Lung (tissue), 11 donors: ENCODE measurements at regions not wholly inside any gene's neighbourhood (a gene's known extent, or its start where the extent isn't known, plus 50 kb on each side); places are given as distances from the start of the nearest gene placed in this dataset.

Experiments
- ATAC-seq: fragments of 200-7000 bp; cut with Tn5 transposase; one replicate; pipeline ENCODE4 v1.9.1; 2020; ENCODE audit warnings: moderate number of reproducible peaks; ENCODE audit not compliant: insufficient read depth, low FRiP score
- DNase-seq, 3 donors: peaks; one replicate each; pipeline ENCODE4 v3.0.0-alpha.2; 2013 to 2017
- H3K27ac ChIP-seq, 2 donors: one replicate each; pipeline ENCODE4 v1.5.1; 2013; ENCODE audit warnings: mild to moderate bottlenecking in 2 of 2, moderate library complexity in 2 of 2, control low read depth in 1 of 2, inconsistent platforms in 1 of 2, low read depth in 1 of 2, low read length in 1 of 2
- H3K27me3 ChIP-seq, 3 donors: one replicate each; pipeline ENCODE4 v1.5.1; 2013; ENCODE audit warnings: low read length in 2 of 3; ENCODE audit not compliant: control insufficient read depth in 3 of 3, insufficient read depth in 3 of 3
- H3K36me3 ChIP-seq, 4 donors: one replicate each; pipeline ENCODE4 v1.5.1; 2013; ENCODE audit warnings: low read length in 4 of 4, mild to moderate bottlenecking in 1 of 4, moderate library complexity in 1 of 4; ENCODE audit not compliant: control insufficient read depth in 4 of 4, insufficient read depth in 4 of 4
- H3K4me1 ChIP-seq, 5 donors: one replicate each; pipeline ENCODE4 v1.5.1; 2013; ENCODE audit warnings: low read length in 5 of 5, mild to moderate bottlenecking in 2 of 5, moderate library complexity in 1 of 5; ENCODE audit not compliant: control insufficient read depth in 5 of 5, insufficient read depth in 5 of 5
- H3K4me3 ChIP-seq: one replicate; pipeline ENCODE4 v1.5.1; 2013; ENCODE audit warnings: mild to moderate bottlenecking, control low read depth, moderate library complexity
- H3K9ac ChIP-seq, 2 donors: one replicate each; pipeline ENCODE4 v1.5.1; 2013; ENCODE audit warnings: low read length in 2 of 2, control low read depth in 1 of 2; ENCODE audit not compliant: insufficient read depth in 1 of 2
- H3K9me3 ChIP-seq, 4 donors: one replicate each; pipeline ENCODE4 v1.5.1; 2013; ENCODE audit warnings: low read length in 3 of 4, mild to moderate bottlenecking in 1 of 4, moderate library complexity in 1 of 4; ENCODE audit not compliant: control insufficient read depth in 4 of 4, insufficient read depth in 3 of 4
- CTCF ChIP-seq: IDR thresholded peaks from 2 replicates; pipeline ENCODE4 v1.5.1; 2012; ENCODE audit warnings: mild to moderate bottlenecking; ENCODE audit errors: control extremely low read depth, extremely low read depth
- WGBS, 2 donors: extraction: QIAGEN DNeasy Blood & Tissue Kit; methylation state at CpG; one replicate each; pipeline ENCODE4 v1.1.7; 2013; 5-methylcytosine and 5-hydroxymethylcytosine counted together
- donor health status: control.
- donor health status: control.
- donor health status: Bipolar disorder and iron deficiency.
- donor health status: healthy.
- donor health status: DM: yes; HTN: yes; CAD: no.

DNA sequence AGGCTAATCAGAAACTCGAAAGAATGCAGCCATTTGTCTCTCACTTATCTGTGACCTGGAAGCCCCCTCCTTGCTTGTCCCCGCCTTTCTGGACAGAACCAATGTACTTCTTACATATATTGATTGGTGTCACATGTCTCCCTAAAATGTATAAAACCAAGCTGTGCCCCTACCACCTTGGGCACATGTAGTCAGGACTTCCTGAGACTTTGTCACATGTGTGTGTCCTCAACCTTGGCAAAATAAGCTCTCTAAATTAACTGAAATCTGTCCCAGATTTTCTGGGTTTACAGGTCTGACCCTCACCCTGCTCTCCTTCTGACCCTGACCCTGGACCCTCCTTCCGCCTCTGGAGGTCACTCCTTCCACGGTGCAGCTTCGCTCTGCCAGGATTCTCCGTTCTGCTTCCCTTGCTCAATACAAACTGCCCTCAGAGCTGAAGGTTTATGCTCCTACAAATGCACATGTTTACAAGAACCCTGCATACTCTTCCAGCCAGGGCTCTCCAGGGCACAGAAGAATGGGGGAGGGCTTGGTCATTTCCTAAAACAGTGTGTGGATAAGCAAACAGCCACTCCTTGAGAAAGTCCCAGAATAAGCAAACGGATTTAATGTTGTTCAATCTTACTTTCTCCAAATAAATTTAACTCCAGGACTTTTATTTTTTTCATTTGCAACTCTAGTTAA lies 160.5 kb downstream of the ACTL8 start:
- no peaks in the 10 kb centered on the region for H3K4me1 ChIP-seq
- DNase-seq (no peak), ATAC-seq (no peak)
- 8 to 14% methylated on average over 7 of the region's 7 CpGs for WGBS, 2 donors
- no peak overlapping the region for H3K4me3 ChIP-seq
- no peak overlapping the region for H3K27ac ChIP-seq
- H3K9ac ChIP-seq = no peak overlapping the region
- H3K36me3 ChIP-seq = no peaks in the 10 kb centered on the region
- TF ChIP-seq CTCF = no peak
- H3K9me3 ChIP-seq = peaks cover 0 to 4% (median 0%) of the 10 kb centered on the region in 4 donors
- peaks cover 0 to 20% (median 0%) of the 10 kb centered on the region in 3 donors for H3K27me3 ChIP-seq

GRCh38 chr1:17916702-17917101 lies 161.6 kb downstream of the ACTL8 start:
- peaks cover 0 to 4% (median 0%) of the 10 kb centered on the region in 4 donors for H3K9me3 ChIP-seq
- H3K27ac ChIP-seq = no peak overlapping the region
- H3K27me3 ChIP-seq = peaks cover 0 to 19% (median 0%) of the 10 kb centered on the region in 3 donors
- H3K9ac ChIP-seq = no peak overlapping the region
- no peak for ATAC-seq
- WGBS, 2 donors = 81% methylated on average over 3 of the region's 3 CpGs
- no peaks in the 10 kb centered on the region for H3K4me1 ChIP-seq
- TF ChIP-seq CTCF = no peak
- H3K36me3 ChIP-seq = no peaks in the 10 kb centered on the region
- no peak overlapping the region for H3K4me3 ChIP-seq
- DNase-seq = no peak

GRCh38 chr1:17919525-17920439 lies 164.6 kb downstream of the ACTL8 start:
- no peak overlapping the region for H3K27ac ChIP-seq
- no peak overlapping the region for H3K4me3 ChIP-seq
- no peaks in the 10 kb centered on the region for H3K36me3 ChIP-seq
- peak; percentile 31 to 77 (median 47) for DNase-seq
- WGBS, 2 donors = 40 to 41% methylated on average over 10 of the region's 10 CpGs
- peaks cover 0 to 9% (median 7%) of the 10 kb centered on the region in 3 donors for H3K27me3 ChIP-seq
- no peak overlapping the region for H3K9ac ChIP-seq
- H3K9me3 ChIP-seq = peaks cover 0 to 6% (median 0%) of the 10 kb centered on the region in 4 donors
- no peak for TF ChIP-seq CTCF
- ATAC-seq = no peak
- H3K4me1 ChIP-seq = no peaks in the 10 kb centered on the region
